Fibroblast of upper back skin (primary cell): ENCODE measurements at regions not wholly inside any gene's neighbourhood (a gene's known extent, or its start where the extent isn't known, plus 50 kb on each side); places are given as distances from the start of the nearest gene placed in this dataset.

Experiments
- DNase-seq: peaks from one replicate; pipeline ENCODE4 v3.0.0-alpha.2; 2013

DNA sequence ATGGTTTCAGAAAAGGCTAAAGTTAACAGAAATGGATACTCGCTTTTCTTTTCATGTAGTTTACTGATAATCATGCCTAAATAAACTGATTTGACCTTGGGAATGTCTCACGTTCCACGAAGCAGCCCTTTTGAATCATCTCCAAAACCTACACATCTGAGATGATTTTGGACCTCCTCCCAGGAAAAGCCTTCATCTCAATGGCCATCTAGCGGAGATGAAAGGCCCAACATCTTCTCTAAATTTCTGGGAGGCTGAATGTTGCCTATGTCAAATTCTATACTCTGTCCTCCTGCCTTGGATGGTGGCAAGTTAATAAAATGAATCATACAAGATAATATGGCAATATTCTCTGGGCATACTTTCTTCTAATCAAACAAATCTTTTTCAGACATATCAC is 448.5 kb downstream of the ZEB2 start:
- peak; percentile 62 for DNase-seq

DNA sequence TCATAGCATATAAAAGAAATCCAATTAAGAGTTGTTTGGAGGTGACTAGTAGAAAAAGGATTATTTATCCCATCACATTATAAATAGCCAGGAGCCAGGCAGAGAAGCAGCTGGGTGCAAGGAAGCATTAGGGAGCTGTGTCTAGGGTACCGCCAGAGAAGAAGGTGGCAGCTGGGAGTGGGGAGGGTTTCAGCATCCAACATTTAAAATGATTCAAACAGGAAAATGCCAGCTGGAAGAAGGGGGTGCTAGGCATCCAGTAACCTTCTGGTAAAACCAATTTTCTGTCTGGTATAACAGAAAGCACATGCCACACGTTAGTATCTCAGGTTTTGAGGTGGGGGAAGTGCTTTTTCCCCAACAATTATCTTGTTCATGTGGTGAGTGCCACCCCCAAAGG is 452.4 kb downstream of the ZEB2 start:
- DNase-seq: no peak

DNA sequence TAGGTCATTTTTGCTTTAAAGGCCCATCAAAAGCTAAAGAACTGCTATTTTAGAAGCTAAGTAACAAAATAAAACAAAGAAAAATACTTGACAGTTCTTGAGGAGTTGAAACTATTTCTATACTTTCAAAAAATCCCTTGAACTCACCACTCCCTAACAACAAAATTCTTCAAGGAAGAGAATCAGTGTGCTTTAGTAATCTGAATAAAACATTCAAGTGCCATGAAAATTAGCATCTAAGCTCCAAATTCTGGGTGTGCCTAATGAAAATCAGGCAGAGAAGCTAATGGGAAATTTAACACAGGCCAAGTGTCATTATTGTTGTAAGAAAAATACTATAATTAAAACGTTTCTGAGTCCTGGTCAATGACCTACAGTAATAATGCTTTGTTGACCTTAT is 456.3 kb downstream of the ZEB2 start:
- no peak for DNase-seq

DNA sequence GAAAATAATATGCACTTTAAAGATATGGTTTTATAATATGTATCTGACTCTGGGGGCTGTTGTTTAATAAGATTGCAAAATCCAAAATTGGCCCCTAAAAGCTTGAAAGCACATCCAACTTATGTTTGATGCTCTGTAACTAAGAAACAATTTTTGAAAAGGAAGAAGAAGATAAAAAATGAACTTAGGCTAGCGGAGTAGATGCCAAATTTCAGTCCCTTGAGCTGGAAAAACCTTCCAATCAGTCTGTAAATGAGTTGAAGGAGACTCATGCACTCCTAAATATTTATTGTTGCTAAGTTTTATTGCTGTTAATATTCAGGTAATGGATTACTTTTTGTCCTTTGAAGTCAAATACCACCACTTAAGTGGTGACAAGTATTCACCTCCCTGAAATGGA is 465.0 kb downstream of the ZEB2 start:
- DNase-seq: no peak

DNA sequence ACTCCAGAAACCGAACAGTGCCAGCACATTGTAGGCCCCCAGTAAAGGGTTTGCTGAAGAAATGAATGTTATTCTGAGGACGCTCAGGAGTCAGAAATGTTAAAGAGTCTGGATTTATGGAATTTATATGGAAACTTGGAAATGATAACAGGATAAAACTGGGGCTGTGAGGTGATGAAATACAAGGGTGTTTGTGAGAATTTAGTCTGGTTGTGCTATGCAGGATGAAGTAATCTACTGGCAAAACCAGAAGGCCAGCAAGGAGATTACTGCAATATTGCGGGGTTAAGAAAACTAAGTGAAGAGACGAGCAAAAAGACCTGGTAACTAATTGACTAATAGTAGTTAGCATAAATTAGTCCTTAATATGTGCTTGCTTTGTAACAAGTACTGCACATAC is 467.8 kb downstream of the ZEB2 start:
- peak; percentile 10 for DNase-seq

DNA sequence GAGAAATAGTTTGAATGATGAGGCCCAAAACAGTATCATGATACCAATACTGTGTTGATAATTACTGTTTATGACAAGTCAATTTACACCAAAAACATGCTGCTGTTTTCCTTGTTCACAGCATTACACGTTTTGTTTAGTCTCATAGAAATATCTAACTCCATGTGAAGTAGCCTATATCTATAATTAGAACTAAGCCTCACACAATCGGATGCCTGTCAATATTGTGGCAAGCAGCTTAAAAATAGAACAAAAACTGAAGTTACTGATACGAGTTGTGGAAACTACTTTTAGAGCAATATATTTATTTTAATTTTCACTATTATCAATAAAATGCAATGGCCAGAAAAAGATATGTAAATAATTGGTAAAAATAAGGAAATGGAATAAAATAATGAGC is 470.8 kb downstream of the ZEB2 start:
- no peak for DNase-seq

DNA sequence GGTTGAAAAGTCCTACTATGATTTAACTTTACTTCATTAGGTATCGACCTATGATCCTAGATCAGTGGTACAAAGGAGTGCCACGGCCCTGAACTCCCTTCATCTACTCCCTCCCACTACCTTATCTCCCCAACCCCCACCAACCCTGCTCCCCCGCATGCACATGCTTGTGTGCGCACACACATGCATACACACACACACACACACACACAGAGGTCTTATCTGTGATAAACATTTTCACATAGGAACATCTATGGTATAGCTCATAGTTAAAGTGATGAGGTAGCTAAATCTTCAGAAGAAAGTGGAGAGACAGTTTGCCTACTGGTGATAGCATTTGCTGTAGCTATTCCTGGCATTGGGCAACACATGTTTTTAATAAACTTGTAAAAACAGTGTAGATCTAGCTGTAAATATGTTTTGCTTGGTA is 471.3 kb downstream of the ZEB2 start:
- peak; percentile 6 for DNase-seq

DNA sequence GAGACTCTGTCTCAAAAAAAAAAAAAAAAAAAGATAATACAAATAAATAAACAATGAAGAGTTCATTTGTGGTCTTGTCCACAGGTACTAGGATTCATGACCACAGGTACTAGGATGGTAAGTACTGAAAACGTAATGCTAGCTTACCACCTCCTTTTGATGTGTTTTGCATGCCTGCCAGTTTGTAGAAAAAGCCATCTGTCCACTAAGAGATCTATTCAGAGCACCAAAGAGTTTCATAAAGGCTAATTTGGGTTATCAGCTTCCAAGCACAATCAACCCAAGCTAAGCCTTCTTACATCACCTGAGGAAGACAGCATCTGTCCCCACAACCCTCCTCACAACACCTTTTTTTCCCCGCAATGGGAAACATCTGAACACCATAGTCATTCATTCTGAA is 477.2 kb downstream of the ZEB2 start:
- no peak for DNase-seq

DNA sequence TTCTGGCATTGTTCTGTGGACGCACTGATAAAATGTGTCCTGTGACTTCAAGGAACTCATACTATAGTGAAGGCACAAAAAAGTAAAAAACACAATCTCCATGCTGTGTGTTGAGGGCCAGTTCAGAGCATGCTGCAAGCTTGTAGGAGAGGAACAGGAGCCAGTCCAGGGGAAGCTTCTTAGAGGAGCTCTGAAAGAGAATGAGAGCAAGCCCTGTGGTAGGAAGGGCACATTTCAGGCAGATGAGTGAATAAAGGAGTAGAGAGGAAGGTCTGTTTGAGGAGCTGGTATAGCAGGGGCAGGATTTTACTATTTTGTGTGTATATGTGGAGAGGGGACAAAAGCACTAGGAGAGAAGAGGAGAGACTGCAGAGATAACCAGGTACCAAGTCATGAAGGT is 478.3 kb downstream of the ZEB2 start:
- DNase-seq: no peak

DNA sequence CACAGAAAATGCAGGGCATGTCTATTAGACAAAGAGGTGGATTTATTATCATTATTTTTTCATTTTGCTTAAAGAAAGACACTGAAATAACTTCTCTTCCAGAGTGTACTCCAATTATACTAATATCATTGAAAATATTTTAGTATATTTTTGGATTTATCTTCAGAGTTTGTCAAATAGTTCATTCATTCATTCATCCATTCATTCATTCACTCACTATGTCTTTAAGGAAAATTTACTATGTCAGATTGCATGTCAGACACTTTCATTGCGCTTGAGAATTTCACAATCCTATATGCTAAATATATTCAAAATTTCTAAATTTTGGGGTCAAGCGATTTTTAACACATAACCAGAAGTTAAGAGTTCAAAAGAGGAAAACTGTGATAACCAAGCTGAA is 479.1 kb downstream of the ZEB2 start:
- DNase-seq: no peak

DNA sequence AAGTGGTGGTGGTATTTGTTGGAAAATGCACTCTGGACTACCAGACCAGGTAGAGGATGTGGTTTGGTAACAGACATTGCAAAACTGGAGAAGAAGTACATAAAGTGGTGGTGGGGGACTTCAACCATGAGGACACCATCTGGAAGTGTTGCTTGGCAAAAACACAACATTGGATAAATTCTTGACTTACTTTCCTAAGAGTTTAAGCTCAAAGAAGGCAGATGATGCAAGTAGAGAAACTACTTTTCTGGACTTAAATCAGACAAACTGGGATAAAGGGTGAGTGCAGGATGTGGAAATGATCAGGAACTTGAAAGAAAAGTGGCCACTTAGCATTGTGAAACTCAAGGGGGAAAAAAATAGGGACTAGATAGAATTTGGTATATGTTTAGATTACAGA is 487.4 kb downstream of the ZEB2 start:
- peak; percentile 79 for DNase-seq

DNA sequence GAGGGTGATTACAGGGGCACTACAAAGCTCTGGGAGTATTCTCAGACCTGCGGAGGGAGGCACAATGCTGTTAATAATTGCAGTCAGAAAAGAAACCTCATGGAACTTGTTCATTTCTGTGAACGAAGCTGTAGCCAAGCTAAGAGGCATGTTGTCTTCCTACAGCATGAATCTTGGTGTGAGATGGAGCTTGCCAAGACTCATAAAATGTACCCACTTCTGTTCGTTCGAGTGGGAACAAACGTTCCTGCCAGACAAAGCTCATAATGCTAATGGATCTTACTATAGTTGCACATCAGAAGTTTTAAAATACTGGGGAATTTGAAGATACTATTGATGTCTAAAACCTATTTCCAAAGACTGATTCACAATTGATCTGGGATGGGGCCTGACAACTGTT is 489.1 kb downstream of the ZEB2 start:
- DNase-seq: no peak

DNA sequence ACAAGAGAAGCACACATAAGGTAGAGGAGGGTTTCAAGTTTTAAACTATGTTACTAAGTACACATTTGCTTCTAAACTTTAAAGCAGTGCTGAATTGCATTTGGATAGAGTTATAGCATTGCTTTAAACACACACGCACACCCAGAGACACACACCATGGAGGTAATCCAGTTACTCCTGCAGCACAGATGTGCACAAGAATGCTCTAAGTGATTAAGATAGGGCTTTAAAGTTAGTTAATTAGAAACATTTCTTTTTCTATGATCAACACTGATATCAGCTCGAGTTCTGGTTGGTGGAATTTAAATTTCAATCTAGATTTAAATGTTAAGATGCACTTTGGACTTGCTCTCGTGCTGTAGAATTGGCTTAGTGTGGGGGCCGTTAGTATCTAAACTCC is 492.3 kb downstream of the ZEB2 start:
- DNase-seq: no peak

DNA sequence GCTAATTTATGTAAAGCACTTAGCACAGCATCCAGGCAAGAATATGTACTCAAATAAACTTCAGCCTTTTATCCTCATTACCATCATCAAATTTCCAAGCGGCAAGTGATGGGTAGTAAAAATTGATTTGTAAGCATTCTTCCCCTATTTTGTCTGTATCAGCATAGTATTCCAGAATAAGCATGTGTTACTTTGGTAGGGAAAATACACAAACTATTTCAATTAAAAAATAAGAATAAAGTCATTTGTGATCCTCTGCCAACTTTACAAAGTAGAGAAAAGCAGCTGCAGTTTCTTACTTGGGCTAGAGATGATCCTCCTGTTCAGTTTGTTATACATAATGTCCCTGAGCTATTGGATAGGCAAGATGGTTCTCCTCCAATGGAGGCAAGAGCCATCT is 493.2 kb downstream of the ZEB2 start:
- DNase-seq: no peak

DNA sequence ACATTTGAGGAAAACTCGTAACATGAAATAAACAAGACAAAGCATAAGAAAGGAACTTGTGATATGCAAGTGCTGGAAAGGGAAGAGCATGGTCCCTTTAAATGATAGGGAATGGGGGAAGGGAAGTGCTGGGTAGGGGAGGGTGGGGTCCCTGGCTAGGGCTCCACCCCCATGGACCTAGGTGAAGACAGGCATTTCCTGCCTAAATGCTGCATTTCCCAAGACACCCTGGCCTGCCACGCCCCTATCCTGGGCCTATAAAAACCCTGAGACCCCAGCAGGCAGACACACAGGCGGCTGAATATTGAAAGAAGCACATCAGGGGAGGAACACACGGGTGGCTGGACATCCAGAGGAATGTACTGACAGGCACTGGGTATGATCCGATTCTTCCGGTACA is 499.9 kb downstream of the ZEB2 start:
- DNase-seq: no peak

DNA sequence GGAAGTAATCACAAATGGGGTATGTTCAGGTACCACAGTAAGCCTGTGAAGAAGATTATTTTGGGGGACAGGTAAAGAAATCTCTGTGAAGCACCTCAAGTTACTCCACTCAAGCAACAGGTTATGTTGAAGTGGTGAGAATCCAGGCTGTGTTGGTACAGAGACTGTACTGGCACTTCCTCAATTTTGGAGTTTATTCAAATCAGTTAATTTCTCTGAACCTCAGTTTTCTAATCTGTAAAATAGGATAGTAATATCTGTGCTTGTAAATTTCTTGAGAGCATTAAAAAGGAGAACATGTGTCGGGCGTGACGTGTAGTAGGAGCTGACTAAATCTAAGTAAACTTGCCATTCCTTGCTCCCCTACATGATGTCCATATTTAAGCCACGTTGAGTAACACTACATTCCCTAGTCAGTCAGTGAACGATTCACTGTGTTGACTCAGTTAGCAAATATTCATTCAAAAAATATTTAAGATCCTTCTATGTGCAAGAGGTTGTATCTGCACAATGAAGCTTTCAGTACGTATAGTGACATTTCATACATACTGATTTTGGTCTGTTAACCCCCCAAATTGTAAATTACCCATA is 504.2 kb downstream of the ZEB2 start:
- peak; percentile 91 for DNase-seq

DNA sequence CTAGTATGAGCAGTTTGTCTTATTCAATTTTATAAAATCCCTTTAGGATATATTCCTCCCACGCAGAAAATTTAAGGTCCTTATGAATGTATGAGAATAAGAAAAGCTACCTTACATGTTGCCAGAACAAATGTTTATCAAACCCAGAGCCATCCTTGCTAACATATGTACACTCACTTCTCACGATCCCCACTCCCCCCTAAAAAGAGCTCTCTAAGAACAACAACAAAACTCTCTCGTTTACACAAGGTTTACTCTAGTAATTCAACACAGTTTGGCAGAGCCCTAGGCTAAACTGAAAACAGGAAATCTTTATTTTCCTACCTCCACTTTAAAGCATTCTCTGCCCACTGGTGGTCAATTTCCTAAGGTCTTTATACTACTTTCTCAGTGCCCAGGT is 504.9 kb downstream of the ZEB2 start:
- DNase-seq: no peak

DNA sequence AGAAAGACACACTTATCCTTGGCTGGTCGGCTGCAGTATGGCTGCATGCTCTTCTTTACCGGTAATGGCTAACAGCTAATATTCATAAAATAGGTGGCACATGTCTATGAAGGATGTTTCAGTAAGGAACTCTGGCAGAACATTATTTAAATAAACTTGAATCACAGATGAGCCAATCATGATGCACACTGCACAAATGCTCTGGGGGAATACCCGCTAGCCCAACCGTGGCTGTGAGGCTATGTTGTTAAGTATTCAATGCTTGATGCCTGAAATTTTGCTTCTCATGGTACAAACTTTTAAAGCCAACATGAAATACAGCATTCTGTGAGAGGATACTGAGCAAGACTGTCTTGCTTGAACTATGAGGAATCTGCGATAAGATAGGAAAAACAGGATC is 505.8 kb downstream of the ZEB2 start:
- peak; percentile 21 for DNase-seq

DNA sequence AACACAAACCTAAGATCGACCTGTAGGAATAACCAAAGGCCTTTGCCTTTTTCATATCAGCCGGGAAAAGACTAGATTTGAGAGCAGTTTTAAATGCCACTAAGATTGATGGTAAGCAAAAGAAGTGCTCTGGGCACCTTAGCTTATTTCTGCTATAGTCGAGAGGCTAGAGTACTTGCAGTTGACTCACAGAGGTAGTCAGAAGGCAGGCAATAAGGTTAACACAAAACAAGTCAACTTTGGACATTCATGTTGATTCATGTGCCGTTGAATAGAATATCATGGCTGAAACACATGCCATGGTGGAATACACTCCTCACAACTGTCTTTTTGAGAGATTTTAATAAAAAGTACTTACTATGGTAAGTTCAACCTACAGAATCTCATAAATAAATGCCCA is 507.6 kb downstream of the ZEB2 start:
- no peak for DNase-seq

DNA sequence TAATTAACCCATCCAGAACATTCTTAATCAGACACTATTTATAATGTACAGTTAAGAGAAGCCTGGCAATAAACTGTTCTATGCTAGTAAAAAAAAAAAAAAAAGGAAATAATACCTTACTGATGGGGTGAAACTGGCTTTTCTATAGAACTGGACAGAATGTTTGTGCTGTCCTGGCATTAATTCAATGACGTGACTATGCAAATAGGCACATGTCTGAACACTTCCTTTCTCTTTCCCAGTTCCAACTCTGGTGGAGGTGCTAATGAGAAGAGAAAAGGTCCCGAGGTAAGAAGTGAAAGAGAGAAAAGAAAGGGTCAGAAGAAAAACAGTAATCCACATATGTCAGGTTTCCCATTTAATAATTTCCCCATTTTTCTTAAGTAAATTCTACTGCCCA is 508.4 kb downstream of the ZEB2 start:
- no peak for DNase-seq

DNA sequence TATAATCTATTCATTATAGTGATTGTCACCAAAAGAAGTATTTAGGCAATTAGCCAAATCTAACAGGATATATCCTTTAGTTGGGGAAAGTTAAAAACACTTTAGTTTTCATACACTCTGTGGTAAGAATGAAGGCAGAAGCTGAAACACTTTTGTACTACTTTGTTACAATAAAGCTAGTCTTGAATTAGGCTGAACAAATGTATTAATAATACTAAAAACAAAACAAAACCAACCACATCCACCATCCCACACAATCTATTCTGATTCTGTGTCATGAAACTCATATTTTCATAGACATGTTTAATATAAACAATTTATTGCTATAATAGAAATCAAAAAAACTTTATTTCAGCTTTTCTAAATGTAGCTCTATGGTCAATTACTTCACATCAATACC is 508.8 kb downstream of the ZEB2 start:
- DNase-seq: no peak

DNA sequence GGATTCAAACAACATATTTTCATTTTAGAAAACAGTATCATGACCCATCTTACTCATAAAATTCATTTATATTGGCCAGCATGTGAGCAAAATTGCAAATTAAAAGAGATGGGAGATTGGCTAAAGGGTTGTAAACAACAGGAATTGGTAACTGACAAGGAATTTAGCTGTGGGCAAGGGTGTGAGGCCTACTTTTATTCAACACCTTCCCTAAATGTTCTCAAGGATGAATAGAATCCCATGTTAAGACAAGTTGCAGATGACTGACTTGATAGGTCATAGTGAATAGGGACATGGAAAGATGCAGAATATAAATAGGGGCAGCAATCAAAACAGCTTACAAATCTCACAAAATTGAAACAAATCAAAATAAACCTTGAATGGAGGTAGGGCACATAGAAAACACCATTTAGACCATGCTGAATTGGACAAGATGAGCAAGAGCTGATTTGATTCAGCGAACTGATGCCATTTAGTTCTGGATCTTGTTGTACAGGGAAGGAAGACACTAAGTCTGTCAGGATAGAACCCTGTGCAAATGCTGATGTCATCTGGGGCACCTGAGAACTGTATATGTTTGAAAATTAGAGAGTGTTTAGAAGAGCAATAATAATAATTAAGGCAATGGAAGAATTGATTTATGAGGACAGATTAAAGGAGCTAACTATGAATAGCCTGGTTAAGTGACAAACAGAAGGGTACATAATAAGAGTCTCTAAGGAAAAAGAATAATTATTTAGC is 509.7 kb downstream of the ZEB2 start:
- no peak for DNase-seq

DNA sequence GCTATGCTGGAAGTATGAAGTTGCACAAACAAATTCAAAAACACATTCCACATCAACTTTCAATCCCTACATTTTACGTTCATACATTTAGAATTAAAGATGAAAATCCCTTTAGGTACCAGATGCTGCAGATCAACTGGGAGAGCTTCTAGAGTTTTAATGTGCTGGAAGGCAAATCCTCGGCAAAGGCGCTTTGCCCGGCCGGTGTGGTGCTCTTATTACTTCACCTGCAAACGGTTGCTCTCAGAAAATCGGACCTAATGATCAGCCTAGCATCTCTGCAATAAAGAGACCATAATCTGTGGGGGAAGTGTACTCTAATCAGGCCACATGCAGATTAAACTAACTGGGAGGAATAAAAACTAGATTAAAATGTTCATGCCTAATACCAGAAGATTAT is 513.8 kb downstream of the ZEB2 start:
- no peak for DNase-seq

DNA sequence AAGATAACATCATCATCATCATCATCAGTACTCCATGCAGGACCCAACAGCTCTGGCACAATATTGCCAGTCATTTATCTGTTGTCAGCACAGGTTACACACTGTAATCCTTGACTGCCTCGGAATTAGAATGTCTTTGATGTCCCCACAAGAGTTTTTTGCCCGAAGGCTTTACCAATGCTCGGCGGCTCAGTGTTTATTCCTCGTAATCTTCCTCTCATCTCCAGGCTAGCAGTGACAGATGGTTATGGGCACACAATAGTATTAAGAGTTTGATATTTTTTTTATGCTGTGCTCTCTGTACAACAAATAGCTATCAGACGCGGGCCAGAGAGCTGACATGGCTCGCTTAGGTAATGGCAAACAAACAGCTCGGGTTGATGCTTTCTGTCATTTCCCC is 515.2 kb downstream of the ZEB2 start:
- no peak for DNase-seq

DNA sequence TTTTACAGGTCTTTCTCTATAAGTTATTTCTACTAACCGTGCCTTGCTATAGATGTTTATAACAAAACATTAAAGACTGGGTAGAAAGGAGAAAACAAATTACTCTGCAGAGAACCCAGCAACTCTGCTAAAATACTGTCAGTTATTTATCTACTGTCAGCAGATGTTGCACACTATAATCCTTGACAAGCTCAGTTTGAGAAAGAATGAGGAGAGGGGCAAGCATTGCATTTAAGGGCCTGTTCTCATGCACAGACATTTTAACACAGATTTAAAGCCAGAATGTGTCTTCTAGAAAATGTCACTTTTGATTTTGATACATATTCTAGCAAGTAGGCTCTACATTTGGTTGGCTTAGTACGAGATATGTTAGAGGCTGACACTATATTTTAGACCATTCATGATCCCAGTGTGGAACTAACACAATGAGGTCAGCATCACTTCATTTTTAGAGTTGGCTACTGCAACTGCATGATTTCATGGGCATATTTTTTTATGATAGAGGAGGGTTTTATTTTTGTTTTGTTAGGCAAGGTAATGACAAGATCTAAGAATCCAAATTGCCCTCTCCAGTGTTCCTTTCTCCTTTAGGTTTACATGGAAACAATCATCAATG is 516.4 kb downstream of the ZEB2 start:
- DNase-seq: no peak
